ENCODE measurements at regions not wholly inside any gene's neighbourhood (a gene's known extent, or its start where the extent isn't known, plus 50 kb on each side); places are given as distances from the start of the nearest gene placed in this dataset.

DNA sequence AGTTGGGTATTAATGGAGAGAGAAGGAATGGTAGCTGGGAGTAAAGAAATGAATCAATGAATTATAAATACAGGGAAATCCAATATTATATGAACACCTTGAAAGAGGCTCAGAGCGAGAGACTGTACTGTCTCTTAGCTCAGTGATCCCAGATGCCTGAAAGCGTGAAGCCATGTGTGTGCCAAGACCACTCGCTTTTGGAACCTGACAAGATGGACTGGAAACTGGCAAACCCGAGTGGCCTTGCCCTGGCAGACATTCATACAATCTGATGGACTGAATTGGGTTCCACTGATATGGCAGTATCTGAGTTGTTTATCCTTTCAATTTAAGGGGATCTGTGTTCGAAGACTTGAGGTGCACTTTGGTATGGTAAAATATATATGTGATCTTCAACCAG is 170.3 kb downstream of the ERCC6L2 start:
- no peaks in the 10 kb centered on the region for H3K36me3 Mint-ChIP-seq (ENCODE audit: low read depth)
- H3K4me3 Mint-ChIP-seq: no peak overlapping the region
- peaks cover 8% of the 10 kb centered on the region for H3K4me1 Mint-ChIP-seq (ENCODE audit: low read depth)
- intact Hi-C loops (cut with micrococcal nuclease): loop anchor here (5.0 kb wide), 1 partner anchor 169 kb away; the partner anchor contains the start of gene ERCC6L2
- DNase-seq (ENCODE audit: low spot score): no peak
- no peak overlapping the region for H3K27ac Mint-ChIP-seq
- peaks cover 8% of the 10 kb centered on the region for H3K27me3 Mint-ChIP-seq (ENCODE audit: insufficient read depth)
- no peaks in the 10 kb centered on the region for H3K9me3 Mint-ChIP-seq

DNA sequence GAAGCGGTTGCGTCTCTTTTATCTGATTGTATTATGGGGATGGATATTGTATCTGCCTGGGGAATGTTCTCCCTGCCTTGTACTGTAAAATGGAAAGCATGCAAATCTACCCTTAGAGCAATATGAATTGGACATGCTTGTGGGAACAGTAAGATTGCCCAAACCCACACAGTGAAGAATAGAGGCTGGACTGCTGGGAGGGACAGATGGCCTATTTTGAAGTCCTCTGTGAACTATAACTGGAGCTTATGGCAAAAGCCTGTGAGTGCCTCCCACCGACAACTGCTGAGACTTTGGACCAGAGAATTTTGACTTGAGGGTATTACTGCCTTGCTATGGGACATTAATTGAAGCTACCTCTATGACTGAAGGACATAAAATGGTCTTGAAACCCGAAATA is 168.9 kb downstream of the ERCC6L2 start:
- Mint-ChIP-seq H3K27me3 (ENCODE audit: insufficient read depth) (peaks cover 8% of the 10 kb centered on the region), H3K9me3 (peaks cover under 1% of the 10 kb centered on the region), H3K36me3 (ENCODE audit: low read depth) (no peaks in the 10 kb centered on the region), H3K27ac (no peak overlapping the region), H3K4me1 (ENCODE audit: low read depth) (peaks cover 8% of the 10 kb centered on the region), H3K4me3 (no peak overlapping the region)
- no peak for DNase-seq (ENCODE audit: low spot score)
- intact Hi-C loops (cut with micrococcal nuclease): no loop called here

DNA sequence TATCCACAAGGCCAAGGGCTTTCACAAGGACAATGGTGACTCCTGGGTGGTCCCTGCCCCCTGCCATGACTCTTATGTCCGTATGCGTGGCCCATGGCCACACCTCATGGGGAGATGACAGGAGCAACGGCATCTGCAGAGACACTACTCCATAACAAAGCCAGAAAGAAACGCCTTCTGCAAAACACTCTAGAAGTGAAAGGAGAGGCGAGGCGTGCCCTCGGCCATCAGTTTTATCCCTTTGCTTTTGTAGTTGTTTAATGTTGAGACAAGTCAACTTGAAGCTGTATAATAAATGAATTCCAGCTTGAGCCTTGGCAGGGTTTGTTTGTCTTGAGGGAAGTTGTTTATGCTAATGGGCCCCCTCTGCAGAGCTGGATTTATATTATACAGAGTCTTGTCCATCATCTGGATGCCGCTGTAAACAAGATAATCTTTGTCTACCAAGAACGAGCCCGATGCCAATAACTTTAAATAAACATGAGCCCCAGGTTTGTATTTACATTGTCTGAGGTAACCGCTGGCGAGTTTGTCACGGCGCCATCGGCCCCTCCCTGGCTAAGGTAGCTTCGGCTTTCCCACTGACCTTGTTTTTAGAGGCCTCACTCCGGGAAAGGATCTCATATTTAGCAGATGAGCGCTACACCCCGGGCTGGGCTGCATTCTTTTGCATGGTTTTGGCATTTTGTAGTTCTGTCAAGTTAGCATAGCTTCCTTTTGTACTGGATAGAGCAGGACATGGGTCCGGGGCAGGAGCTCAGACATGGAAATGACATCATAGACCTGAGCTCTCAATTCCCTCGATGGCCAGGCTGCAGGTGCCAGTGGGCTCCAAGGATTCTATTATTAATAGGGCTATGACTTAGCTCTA is 165.3 kb downstream of the ERCC6L2 start:
- Mint-ChIP-seq H3K9me3 (peaks cover 32% of the 10 kb centered on the region), H3K4me1 (ENCODE audit: low read depth) (no peaks in the 10 kb centered on the region), H3K36me3 (ENCODE audit: low read depth) (peaks cover 8% of the 10 kb centered on the region), H3K4me3 (no peak overlapping the region), H3K27me3 (ENCODE audit: insufficient read depth) (peaks cover 6% of the 10 kb centered on the region), H3K27ac (no peak overlapping the region)
- intact Hi-C loops (cut with micrococcal nuclease): no loop called here
- DNase-seq (ENCODE audit: low spot score): no peak

DNA sequence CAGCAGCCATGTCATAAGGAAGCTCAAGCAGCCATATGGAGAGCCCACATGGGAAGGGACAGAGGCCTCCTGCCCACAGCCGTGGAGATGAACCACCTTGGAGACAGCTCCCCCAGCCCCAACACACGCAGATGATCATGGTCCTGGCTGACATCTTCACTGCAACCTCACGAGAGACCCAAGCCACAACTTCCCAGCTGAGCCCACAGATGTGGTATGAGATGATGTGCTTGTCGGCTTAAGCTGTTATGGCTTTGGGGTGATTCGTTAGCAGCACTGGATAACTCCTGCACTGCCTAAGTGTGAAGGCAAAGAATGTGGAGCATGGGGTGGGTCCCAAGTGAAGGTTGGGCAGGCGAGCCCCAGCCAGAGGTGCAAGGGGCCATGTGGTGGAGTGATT is 163.4 kb downstream of the ERCC6L2 start:
- H3K27ac Mint-ChIP-seq: no peak overlapping the region
- H3K27me3 Mint-ChIP-seq (ENCODE audit: insufficient read depth): peaks cover 2% of the 10 kb centered on the region
- H3K4me3 Mint-ChIP-seq: no peak overlapping the region
- no peak for DNase-seq (ENCODE audit: low spot score)
- H3K4me1 Mint-ChIP-seq (ENCODE audit: low read depth): no peaks in the 10 kb centered on the region
- peaks cover 38% of the 10 kb centered on the region for H3K9me3 Mint-ChIP-seq
- peaks cover 8% of the 10 kb centered on the region for H3K36me3 Mint-ChIP-seq (ENCODE audit: low read depth)
- intact Hi-C loops (cut with micrococcal nuclease): no loop called here

DNA sequence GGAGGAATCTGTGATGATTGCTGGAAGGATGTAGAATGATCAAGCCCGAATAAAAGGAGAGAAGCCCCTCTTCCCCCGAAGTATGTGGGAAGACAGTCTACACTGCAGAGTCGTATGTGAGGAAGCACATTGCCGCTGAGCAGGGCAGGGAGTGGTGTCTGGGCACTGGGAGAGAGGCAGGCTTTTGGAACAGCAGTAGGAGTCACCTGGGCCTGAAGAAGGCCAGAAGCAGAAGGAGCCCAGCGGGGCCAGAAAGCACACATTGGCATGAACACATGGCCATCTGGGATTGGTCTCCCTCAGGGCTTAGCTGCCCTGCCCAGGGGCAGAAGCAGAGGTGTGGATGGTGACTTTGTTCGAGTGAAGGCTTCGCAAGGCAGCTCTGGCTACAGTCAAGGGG is 162.8 kb downstream of the ERCC6L2 start:
- Mint-ChIP-seq H3K27ac (no peak overlapping the region), H3K9me3 (peaks cover 38% of the 10 kb centered on the region), H3K36me3 (ENCODE audit: low read depth) (peaks cover 8% of the 10 kb centered on the region), H3K27me3 (ENCODE audit: insufficient read depth) (peaks cover 2% of the 10 kb centered on the region), H3K4me3 (no peak overlapping the region), H3K4me1 (ENCODE audit: low read depth) (no peaks in the 10 kb centered on the region)
- DNase-seq (ENCODE audit: low spot score): no peak
- intact Hi-C loops (cut with micrococcal nuclease): no loop called here

DNA sequence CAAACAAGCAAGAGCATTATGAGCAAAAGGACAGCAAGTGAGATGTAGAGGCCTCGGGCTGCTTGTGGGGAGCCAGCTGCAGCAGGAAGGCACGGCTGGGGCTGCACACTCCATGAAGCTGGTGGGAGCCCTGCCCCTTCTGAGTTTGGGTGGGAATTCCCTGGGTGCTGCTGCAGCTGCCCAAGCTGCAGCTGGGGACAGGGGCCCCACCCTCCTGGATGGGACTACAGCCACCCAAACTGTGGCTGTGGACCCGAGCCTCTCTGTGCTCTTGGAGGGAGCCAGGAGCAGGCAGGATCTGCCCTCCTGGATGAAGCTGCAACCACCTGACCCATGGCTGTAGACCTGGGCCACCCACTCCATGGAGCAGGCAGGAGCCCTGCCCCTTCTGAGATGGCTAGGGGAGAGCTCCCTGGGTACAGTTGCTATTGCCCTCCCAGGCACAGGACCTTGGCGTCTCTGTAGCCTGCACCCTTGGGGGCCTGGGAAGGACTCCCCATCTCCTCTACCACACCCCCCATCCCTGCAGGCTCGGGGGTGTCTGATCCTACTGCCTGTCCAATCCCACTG is 159.1 kb downstream of the ERCC6L2 start:
- no peaks in the 10 kb centered on the region for H3K4me1 Mint-ChIP-seq (ENCODE audit: low read depth)
- peaks cover 4% of the 10 kb centered on the region for H3K27me3 Mint-ChIP-seq (ENCODE audit: insufficient read depth)

DNA sequence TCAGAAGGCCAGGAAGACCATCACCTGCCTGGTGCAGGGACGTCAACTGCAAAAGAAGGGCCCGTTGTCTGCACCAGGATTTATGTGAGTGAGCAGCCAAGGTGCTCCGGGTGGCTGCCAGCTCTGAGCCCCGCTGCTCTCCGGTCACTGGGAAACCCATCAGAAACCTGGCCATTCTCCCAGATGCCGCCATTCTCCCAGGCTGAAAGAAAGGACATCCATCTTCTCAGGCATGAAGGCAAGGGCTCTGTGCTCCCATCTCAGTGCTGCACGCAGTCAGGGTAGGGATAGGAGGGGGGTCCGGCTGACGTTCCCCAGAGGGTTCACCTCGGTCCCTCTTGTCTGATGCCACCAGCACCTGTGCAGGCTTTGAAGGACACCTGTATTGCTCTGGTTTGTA is 158.4 kb downstream of the ERCC6L2 start:
- Mint-ChIP-seq H3K4me1 (ENCODE audit: low read depth) (no peaks in the 10 kb centered on the region), H3K27me3 (ENCODE audit: insufficient read depth) (peaks cover 2% of the 10 kb centered on the region), H3K36me3 (ENCODE audit: low read depth) (peaks cover 5% of the 10 kb centered on the region), H3K9me3 (peaks cover 32% of the 10 kb centered on the region), H3K4me3 (no peak overlapping the region), H3K27ac (no peak overlapping the region)
- DNase-seq (ENCODE audit: low spot score): no peak
- intact Hi-C loops (cut with micrococcal nuclease): no loop called here

More for the DNA sequence above, 159.1 kb downstream of the ERCC6L2 start:
- H3K9me3 Mint-ChIP-seq: peaks cover 38% of the 10 kb centered on the region
- DNase-seq (ENCODE audit: low spot score): no peak
- intact Hi-C loops (cut with micrococcal nuclease): no loop called here
- H3K36me3 Mint-ChIP-seq (ENCODE audit: low read depth): peaks cover 8% of the 10 kb centered on the region
- no peak overlapping the region for H3K4me3 Mint-ChIP-seq
- no peak overlapping the region for H3K27ac Mint-ChIP-seq

DNA sequence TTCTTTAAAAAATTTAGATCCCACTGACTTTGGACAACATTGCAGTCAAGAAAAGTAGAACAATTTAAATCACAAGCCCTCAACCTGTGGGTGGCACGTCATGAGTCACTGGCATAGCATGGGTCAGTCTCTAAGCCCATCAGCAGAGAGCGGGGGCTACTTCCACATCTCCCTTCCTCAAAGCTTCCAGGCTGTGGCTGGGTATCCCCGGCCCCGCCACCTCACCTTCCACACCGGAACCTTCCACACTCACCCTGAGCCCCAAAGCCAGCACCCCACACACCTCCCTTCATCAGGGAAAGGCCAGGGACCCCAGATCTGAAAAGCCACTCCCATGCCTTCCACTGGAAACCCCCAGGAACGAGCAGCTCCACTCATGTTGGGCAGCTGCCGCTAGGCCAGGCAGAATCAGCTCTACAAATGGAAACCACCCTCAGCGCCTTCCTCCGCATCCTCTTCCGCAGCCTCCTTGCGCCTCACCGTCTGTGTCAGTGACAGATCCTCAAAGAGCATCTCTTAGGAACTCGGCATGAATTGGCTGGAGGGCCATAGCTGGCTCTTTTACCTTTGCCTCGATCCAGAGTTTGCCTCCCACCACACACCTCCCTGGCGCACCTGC is 156.5 kb downstream of the ERCC6L2 start:
- H3K9me3 Mint-ChIP-seq: peaks cover 14% of the 10 kb centered on the region
- H3K4me1 Mint-ChIP-seq (ENCODE audit: low read depth): peaks cover 8% of the 10 kb centered on the region
- H3K27ac Mint-ChIP-seq: no peak overlapping the region
- intact Hi-C loops (cut with micrococcal nuclease): no loop called here
- no peaks in the 10 kb centered on the region for H3K36me3 Mint-ChIP-seq (ENCODE audit: low read depth)
- H3K27me3 Mint-ChIP-seq (ENCODE audit: insufficient read depth): peaks cover 16% of the 10 kb centered on the region
- no peak for DNase-seq (ENCODE audit: low spot score)
- H3K4me3 Mint-ChIP-seq: no peak overlapping the region

DNA sequence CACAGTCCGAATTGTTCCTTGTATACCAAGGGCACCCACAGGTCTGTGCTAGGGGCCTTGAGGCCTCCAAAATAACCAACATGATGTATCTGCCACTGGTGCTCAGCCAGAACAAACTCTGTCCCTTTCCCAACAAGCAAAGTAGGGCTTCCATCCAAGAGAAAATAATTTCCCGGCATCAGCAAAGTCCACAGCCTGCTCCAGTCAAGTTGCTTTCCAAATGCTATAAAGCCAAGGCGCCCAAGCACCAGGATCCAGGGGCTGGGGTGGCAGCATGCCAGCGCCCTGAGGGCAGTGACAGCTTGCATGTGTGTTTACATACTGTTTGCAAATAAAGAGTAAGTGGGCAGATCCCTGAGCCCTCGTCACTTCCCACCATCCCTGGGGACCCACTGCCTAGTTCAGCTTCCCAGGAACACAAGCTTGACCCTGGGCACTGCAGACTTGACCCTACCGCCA is 155.9 kb downstream of the ERCC6L2 start:
- no peak for DNase-seq (ENCODE audit: low spot score)
- H3K27ac Mint-ChIP-seq: no peak overlapping the region
- peaks cover 14% of the 10 kb centered on the region for H3K4me1 Mint-ChIP-seq (ENCODE audit: low read depth)
- intact Hi-C loops (cut with micrococcal nuclease): no loop called here
- peaks cover 4% of the 10 kb centered on the region for H3K36me3 Mint-ChIP-seq (ENCODE audit: low read depth)
- peaks cover 12% of the 10 kb centered on the region for H3K9me3 Mint-ChIP-seq
- peaks cover 16% of the 10 kb centered on the region for H3K27me3 Mint-ChIP-seq (ENCODE audit: insufficient read depth)
- no peak overlapping the region for H3K4me3 Mint-ChIP-seq

DNA sequence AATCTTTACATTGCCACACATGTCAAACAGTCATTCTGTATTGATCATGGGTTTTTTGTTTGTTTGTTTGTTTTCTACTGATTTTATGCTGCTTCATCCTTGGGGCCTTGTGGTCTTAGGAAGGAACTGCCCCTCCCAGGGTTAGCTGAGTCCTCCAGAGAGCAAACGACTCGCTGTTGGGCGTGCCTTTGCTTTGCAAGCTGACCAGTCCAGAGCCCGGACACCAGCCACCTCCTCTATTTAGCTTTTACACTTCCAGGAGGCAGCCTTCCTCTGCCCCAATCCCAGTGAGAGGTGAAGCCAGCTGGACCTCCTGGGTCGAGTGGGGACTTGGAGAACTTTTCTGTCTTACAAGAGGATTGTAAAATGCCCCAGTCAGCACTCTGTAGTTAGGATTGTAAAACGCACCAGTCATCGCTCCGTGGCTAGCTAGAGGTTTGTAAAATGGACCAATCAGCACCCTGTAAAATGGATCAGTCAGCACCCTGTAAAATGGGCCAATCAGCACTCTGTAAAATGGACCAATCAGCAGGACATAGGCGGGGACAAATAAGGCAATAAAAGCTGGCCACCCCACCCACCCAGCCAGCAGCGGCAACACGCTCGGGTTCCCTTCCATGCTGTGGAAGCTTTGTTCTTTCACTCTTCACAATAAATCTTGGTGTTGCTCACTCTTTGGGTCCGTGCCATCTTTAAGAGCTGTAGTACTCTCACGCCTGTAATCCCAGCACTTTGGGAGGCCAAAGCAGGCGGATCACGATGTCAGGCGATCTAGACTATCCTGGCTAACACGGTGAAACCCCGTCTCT is 154.4 kb downstream of the ERCC6L2 start:
- Mint-ChIP-seq H3K36me3 (ENCODE audit: low read depth) (peaks cover 9% of the 10 kb centered on the region), H3K9me3 (peaks cover 3% of the 10 kb centered on the region)
- intact Hi-C loops (cut with micrococcal nuclease): no loop called here

DNA sequence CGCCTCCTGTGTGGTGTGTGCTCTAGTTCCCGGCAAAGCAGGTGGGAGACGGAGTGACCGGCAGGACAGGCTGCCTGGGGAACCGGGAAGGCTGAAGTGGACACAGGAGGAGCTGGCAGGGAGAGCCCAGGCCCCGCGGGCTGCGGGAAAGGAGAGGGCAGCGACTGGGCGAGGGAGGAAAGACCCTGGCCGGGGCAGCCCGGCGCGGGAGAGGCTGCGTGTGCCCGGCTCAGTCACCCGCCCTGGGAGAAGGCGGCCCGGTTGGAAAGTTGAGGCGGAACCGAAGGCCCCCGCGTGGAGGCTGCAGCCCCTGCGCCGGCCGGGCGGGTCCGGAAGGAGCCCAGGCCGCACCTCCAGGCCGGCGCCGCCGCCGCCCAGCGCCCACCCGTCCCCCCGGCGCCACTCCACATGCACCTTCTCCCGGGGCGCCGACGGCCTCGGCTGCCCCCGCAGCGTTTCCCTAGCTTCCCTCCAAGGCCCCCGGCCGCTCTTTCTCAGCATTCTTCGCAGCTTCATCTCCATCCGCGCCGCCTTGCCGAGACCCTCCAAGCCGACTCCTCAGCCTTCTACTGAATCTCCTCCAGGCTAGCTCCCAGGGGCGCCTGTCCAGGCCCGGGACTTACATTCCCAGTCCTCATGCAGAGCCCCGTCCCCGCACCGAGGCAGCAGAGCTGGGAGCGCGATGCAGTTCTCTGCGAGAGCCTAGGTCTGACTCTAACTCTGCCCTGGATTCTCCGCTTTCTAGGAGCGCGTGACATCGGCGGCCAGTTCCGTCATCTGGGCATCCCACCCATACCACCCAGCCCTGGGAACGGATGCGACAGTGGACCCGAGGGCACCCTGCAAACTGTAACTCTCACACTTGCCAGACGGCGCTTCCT is 152.0 kb downstream of the ERCC6L2 start:
- DNase-seq (ENCODE audit: low spot score): no peak
- no peak overlapping the region for H3K27ac Mint-ChIP-seq
- peak overlapping the region; percentile 57 for H3K4me3 Mint-ChIP-seq
- peaks cover 37% of the 10 kb centered on the region for H3K4me1 Mint-ChIP-seq (ENCODE audit: low read depth)
- peaks cover 9% of the 10 kb centered on the region for H3K36me3 Mint-ChIP-seq (ENCODE audit: low read depth)
- peaks cover 30% of the 10 kb centered on the region for H3K27me3 Mint-ChIP-seq (ENCODE audit: insufficient read depth)
- peaks cover 3% of the 10 kb centered on the region for H3K9me3 Mint-ChIP-seq
- intact Hi-C loops (cut with micrococcal nuclease): no loop called here

More for the DNA sequence above, 154.4 kb downstream of the ERCC6L2 start:
- Mint-ChIP-seq H3K4me1 (ENCODE audit: low read depth) (peaks cover 20% of the 10 kb centered on the region), H3K27ac (no peak overlapping the region), H3K4me3 (no peak overlapping the region), H3K27me3 (ENCODE audit: insufficient read depth) (peaks cover 18% of the 10 kb centered on the region)
- DNase-seq (ENCODE audit: low spot score): no peak
